ENCODE measurements at regions not wholly inside any gene's neighbourhood (a gene's known extent, or its start where the extent isn't known, plus 50 kb on each side); places are given as distances from the start of the nearest gene placed in this dataset.

DNA sequence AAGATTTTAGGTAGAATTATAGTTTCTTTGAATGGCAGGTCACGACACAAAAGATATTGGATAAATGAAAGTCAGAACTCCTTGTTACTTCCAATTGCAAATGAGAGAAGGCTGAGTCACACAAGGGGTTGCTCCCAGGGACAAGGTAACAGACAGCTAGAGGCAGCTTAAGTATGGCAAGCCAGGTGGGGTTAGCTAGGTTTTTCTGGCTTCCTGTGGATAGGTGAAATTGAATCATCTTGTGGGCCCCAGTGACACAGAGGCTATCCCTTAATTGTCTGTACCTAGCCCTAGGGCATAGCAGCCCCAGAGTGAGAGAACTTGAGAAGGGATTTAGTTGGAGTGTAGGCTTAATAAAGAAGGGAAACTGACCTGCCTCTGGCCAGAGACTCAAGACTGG lies 407.7 kb upstream of the SLC8A1 start:
- TF ChIP-seq, protein P1, sequence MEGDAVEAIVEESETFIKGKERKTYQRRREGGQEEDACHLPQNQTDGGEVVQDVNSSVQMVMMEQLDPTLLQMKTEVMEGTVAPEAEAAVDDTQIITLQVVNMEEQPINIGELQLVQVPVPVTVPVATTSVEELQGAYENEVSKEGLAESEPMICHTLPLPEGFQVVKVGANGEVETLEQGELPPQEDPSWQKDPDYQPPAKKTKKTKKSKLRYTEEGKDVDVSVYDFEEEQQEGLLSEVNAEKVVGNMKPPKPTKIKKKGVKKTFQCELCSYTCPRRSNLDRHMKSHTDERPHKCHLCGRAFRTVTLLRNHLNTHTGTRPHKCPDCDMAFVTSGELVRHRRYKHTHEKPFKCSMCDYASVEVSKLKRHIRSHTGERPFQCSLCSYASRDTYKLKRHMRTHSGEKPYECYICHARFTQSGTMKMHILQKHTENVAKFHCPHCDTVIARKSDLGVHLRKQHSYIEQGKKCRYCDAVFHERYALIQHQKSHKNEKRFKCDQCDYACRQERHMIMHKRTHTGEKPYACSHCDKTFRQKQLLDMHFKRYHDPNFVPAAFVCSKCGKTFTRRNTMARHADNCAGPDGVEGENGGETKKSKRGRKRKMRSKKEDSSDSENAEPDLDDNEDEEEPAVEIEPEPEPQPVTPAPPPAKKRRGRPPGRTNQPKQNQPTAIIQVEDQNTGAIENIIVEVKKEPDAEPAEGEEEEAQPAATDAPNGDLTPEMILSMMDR (IDR thresholded peaks at IDR 0.05; ENCODE audit: insufficient read depth, low read depth, low read length, missing control alignments) = no peak
- DNase-seq (ENCODE audit: low read depth) = peak; percentile 46
- H3K4me3 ChIP-seq (ENCODE audit: low read length) = no peak overlapping the region

DNA sequence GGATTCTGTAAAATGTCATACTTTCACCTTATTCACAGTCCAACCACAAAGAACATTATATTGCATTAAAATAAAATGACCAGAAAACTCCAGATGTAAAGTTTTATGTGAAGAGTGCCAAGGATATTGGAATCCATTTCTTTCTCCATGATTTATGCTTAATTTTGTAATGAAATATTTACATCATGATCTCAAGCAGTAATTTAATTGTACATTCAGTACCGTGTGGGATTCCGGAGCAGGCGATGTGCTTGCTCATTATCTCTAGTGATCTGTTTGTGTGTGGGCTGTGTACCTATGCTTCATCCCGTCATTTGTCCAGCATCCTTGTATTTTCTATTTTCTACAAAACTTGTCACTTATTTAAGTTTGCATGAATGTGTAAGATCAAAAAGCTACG lies 415.9 kb upstream of the SLC8A1 start:
- H3K4me3 ChIP-seq (ENCODE audit: low read length) = no peak overlapping the region
- TF ChIP-seq, protein P1 (IDR thresholded peaks at IDR 0.05; ENCODE audit: insufficient read depth, low read depth, low read length, missing control alignments) = no peak
- DNase-seq (ENCODE audit: low read depth) = no peak

DNA sequence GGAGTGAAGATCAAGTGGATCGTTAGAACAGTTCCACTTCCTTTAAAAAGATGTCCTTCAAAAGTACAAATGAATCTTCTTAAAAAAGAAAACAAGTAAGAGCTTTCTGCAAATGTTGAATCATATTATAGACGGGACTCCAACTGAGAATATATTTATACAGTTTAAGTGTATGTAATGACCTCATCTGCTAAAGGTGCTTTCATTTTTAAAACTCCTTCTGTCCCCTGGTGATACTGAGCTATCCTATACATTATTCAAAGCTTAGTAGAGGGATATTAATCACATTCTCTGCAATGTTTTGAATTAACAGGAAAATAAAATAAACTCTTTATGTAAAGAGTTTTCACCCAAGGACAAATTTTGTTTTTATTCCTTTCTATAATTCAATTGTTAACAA lies 420.7 kb upstream of the SLC8A1 start:
- TF ChIP-seq, protein P1 (IDR thresholded peaks at IDR 0.05; ENCODE audit: insufficient read depth, low read depth, low read length, missing control alignments) = no peak
- no peak overlapping the region for H3K4me3 ChIP-seq (ENCODE audit: low read length)
- no peak for DNase-seq (ENCODE audit: low read depth)

DNA sequence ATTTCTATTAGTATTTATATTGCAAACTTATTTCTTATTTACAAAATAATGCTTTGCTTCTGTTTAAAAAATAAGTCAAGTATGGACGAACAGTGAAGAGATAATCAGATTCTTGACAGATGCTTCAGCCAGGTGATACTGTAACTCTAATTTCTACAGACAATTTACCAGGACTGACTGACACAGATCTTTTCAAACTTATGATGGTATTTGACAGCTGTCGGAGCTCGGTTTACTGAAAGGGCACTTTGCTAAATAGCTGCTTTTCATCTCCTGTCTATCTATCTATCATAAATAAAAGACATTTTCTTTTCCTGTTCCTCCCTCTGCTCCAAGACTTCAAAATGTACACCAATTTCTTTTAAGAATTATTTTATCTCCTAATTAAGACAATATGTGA lies 422.5 kb upstream of the SLC8A1 start:
- TF ChIP-seq, protein P1 (IDR thresholded peaks at IDR 0.05; ENCODE audit: insufficient read depth, low read depth, low read length, missing control alignments) = no peak
- no peak overlapping the region for H3K4me3 ChIP-seq (ENCODE audit: low read length)
- no peak for DNase-seq (ENCODE audit: low read depth)

DNA sequence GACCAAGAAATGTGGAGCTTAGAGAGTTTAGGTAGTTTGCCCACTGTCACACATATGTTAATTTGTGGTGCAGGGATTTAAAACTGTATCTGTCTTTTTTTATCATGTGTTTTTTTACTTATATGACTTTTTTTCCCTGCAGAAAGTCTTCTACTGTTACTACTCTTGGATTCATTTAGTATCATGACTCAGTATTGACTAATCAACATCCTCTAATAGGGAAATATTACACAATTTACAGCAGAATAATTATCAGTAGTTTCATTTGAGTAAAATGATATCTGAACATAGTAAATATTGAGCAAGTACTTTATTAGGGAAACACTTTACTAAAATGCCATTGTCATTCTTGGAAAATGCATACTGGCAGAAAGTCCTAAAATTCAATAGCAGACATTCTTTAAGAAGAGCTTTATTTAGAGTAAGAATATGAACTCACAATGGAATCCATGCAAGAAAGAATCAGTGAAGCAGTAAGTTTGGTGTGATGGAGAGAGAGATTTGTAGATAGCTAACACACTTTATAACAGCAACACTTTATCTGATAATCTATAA lies 425.9 kb upstream of the SLC8A1 start:
- H3K4me3 ChIP-seq (ENCODE audit: low read length) = no peak overlapping the region
- DNase-seq (ENCODE audit: low read depth) = peak; percentile 41
- TF ChIP-seq, protein P1 (IDR thresholded peaks at IDR 0.05; ENCODE audit: insufficient read depth, low read depth, low read length, missing control alignments) = no peak

DNA sequence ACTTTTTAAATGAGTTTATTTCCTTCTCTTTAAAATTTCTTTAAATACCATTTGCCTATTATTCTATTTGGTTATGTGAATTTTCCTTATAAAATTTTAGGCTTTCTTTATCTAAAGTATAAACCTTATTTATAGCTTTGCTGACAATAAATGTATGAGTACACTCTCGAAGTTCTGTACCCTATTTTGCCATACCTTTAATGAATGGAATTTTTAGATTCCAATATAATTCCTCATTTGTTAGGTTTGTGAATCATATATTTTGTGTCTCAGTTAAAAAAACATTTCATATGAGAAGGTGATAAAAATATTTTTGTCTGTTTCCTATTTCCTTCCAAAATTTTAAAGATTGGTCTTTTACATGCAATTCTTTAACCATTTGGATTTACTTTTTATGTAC lies 427.4 kb upstream of the SLC8A1 start:
- no peak overlapping the region for H3K4me3 ChIP-seq (ENCODE audit: low read length)
- no peak for DNase-seq (ENCODE audit: low read depth)
- TF ChIP-seq, protein P1 (IDR thresholded peaks at IDR 0.05; ENCODE audit: insufficient read depth, low read depth, low read length, missing control alignments) = no peak

DNA sequence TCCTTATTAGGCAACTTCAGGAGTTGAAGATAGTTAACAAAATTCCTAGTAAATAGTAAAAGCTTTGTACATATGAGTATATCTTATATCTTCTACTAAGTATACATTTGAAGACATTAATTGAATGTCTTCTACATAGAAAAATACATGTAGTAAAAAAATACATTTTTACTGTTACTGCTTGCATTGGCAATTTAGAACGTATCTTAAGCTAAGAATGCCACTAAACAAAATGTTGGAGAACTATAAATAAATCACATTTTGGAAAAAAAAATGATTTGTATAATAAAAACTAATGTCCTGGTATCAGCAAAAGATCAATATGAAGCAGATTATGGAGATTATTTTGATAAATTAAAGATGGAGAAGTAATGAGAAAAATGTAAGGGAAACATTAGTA lies 434.2 kb upstream of the SLC8A1 start:
- TF ChIP-seq, protein P1 (IDR thresholded peaks at IDR 0.05; ENCODE audit: insufficient read depth, low read depth, low read length, missing control alignments) = no peak
- no peak overlapping the region for H3K4me3 ChIP-seq (ENCODE audit: low read length)
- no peak for DNase-seq (ENCODE audit: low read depth)
